ENCODE measurements at regions not wholly inside any gene's neighbourhood (a gene's known extent, or its start where the extent isn't known, plus 50 kb on each side); places are given as distances from the start of the nearest gene placed in this dataset.
A peak's percentile ranks its signal among the peaks of the same experiment; 100 is the strongest.

GRCh38 chr1:228809621-228810394 lies 74.5 kb downstream of the RHOU start:
- Histone ChIP-seq H3K36me3 (replicated peaks in 1 of 2; ENCODE audit: control insufficient read depth in 1 of 2, insufficient read depth in 2 of 2, low read length in 2 of 2) (no peaks in the 10 kb centered on the region), H3K79me2 (ENCODE audit: insufficient read depth, low read length) (no peaks in the 10 kb centered on the region), H4K20me1 (ENCODE audit: insufficient read depth, low read length) (no peaks in the 10 kb centered on the region), H3K9me3 (replicated peaks in 1 of 2; ENCODE audit: control insufficient read depth in 1 of 2, insufficient read depth in 1 of 2, low read length in 2 of 2) (no peaks in the 10 kb centered on the region), H3K9ac (ENCODE audit: insufficient read depth, low read length, poor library complexity, severe bottlenecking) (no peak overlapping the region), H3K27me3 (ENCODE audit: control insufficient read depth in 2 of 2, insufficient read depth in 2 of 2, low read length in 2 of 2) (no peaks in the 10 kb centered on the region), H3K4me2 (replicated peaks; ENCODE audit: extremely low read depth, low read length, poor library complexity, severe bottlenecking) (no peak overlapping the region), H3K27ac (ENCODE audit: low read depth in 1 of 2, low read length in 2 of 2) (peak overlapping the region in 1 of 2 donors; percentile 81), H2AFZ (ENCODE audit: insufficient read depth, low read depth, low read length, poor library complexity, severe bottlenecking) (peak overlapping the region; percentile 80), H3K4me1 (ENCODE audit: control insufficient read depth in 1 of 2, insufficient read depth in 2 of 2, low read length in 2 of 2) (peaks cover 24 to 30% of the 10 kb centered on the region in 2 donors), H3K4me3 (replicated peaks in 1 of 3; ENCODE audit: low read depth in 2 of 3, low read length in 3 of 3) (no peak overlapping the region)
- Mint-ChIP-seq H3K27me3 (ENCODE audit: low read depth in 3 of 3) (peaks cover 0 to 2% (median under 1%) of the 10 kb centered on the region in 3 donors), H3K4me1 (peaks cover 37% of the 10 kb centered on the region), H3K27ac (peak overlapping the region; percentile 23 to 92 (median 81)), H3K9me3 (no peaks in the 10 kb centered on the region), H3K4me3 (no peak overlapping the region), H3K36me3 (no peaks in the 10 kb centered on the region)
- intact Hi-C loops (cut with micrococcal nuclease): no loop called here
- 96% methylated on average over 7 of the region's 7 CpGs for WGBS (ENCODE audit: insufficient coverage)
- DNase-seq: peak in 1 of 3 donors; percentile 34
- TF ChIP-seq CTCF (IDR thresholded peaks at IDR 0.05): no peak

GRCh38 chr1:228810395-228810758 lies 75.1 kb downstream of the RHOU start:
- H3K9ac ChIP-seq (ENCODE audit: insufficient read depth, low read length, poor library complexity, severe bottlenecking): no peak overlapping the region
- Mint-ChIP-seq H3K27me3 (ENCODE audit: low read depth in 3 of 3) (peaks cover 0 to 2% (median 0%) of the 10 kb centered on the region in 3 donors), H3K36me3 (no peaks in the 10 kb centered on the region), H3K27ac (peak overlapping the region; percentile 3 to 92 (median 76)), H3K4me3 (no peak overlapping the region), H3K4me1 (peaks cover 34% of the 10 kb centered on the region), H3K9me3 (no peaks in the 10 kb centered on the region)
- no peak overlapping the region for H3K4me2 ChIP-seq (replicated peaks; ENCODE audit: extremely low read depth, low read length, poor library complexity, severe bottlenecking)
- no peak for TF ChIP-seq CTCF (IDR thresholded peaks at IDR 0.05)
- DNase-seq: no peak
- peak overlapping the region in 1 of 2 donors; percentile 81 for H3K27ac ChIP-seq (ENCODE audit: low read depth in 1 of 2, low read length in 2 of 2)
- peaks cover 24 to 30% of the 10 kb centered on the region in 2 donors for H3K4me1 ChIP-seq (ENCODE audit: control insufficient read depth in 1 of 2, insufficient read depth in 2 of 2, low read length in 2 of 2)
- intact Hi-C loops (cut with micrococcal nuclease): no loop called here
- H3K36me3 ChIP-seq (replicated peaks in 1 of 2; ENCODE audit: control insufficient read depth in 1 of 2, insufficient read depth in 2 of 2, low read length in 2 of 2): no peaks in the 10 kb centered on the region
- no peaks in the 10 kb centered on the region for H3K27me3 ChIP-seq (ENCODE audit: control insufficient read depth in 2 of 2, insufficient read depth in 2 of 2, low read length in 2 of 2)
- H3K4me3 ChIP-seq (replicated peaks in 1 of 3; ENCODE audit: low read depth in 2 of 3, low read length in 3 of 3): no peak overlapping the region
- no peaks in the 10 kb centered on the region for H4K20me1 ChIP-seq (ENCODE audit: insufficient read depth, low read length)
- H2AFZ ChIP-seq (ENCODE audit: insufficient read depth, low read depth, low read length, poor library complexity, severe bottlenecking): peak overlapping the region; percentile 80
- H3K9me3 ChIP-seq (replicated peaks in 1 of 2; ENCODE audit: control insufficient read depth in 1 of 2, insufficient read depth in 1 of 2, low read length in 2 of 2): no peaks in the 10 kb centered on the region
- no peaks in the 10 kb centered on the region for H3K79me2 ChIP-seq (ENCODE audit: insufficient read depth, low read length)

All from CD14-positive monocyte (primary cell).